T-cell (primary cell): ENCODE measurements at regions not wholly inside any gene's neighbourhood (a gene's known extent, or its start where the extent isn't known, plus 50 kb on each side); places are given as distances from the start of the nearest gene placed in this dataset.

Source experiments
- ATAC-seq, 4 experiments: fragments of 200-7000 bp in 3 of 4; fragments of 150-1000 bp in 1 of 4; cut with Tn5 transposase; replicated peaks in 1 of 4; 1 replicate in 3 of 4; 2 replicates in 1 of 4; pipeline ENCODE4 v1.10.0; 2021; ENCODE audit warnings: moderate library complexity in 3 of 4, mild to moderate bottlenecking in 2 of 4, moderate number of reproducible peaks in 1 of 4
- CTCF ChIA-PET, 2 donors: fragments of 300-600 bp; sonication (Branson Sonifier 250); formaldehyde crosslinking; loops; one replicate each; lab custom pipeline; 2022; ENCODE audit warnings: antibody characterized with exemption in 2 of 2; lab: Charles Lee
- POLR2A ChIA-PET, 2 donors: fragments of 300-600 bp; sonication (Branson Sonifier 250); formaldehyde crosslinking; loops; one replicate each; lab custom pipeline; 2022; ENCODE audit warnings: antibody characterized with exemption in 2 of 2; lab: Charles Lee
- DNase-seq, 35 experiments: peaks; one replicate each; pipeline versions ENCODE4 v3.0.0 to v3.0.0-alpha.2; 2013 to 2023
- H3K27ac ChIP-seq: one replicate; pipeline ENCODE4 v1.5.1; 2013; ENCODE audit warnings: low read length
- H3K27me3 ChIP-seq, 2 experiments: replicated peaks in 1 of 2; 1 replicate in 1 of 2; 2 replicates in 1 of 2; pipeline versions ENCODE4 v1.6.1 to v1.7.0; 2013; ENCODE audit warnings: low read length in 1 of 2, mixed read lengths in 1 of 2; ENCODE audit not compliant: control insufficient read depth in 2 of 2, insufficient read depth in 2 of 2; ENCODE audit errors: extremely low read depth in 1 of 2
- H3K36me3 ChIP-seq, 2 donors: 1 replicate in 1 of 2; 2 replicates in 1 of 2; pipeline versions ENCODE4 v1.6.1 to v1.7.0; 2013; ENCODE audit warnings: low read length in 1 of 2; ENCODE audit not compliant: control insufficient read depth in 2 of 2, insufficient read depth in 1 of 2; ENCODE audit errors: extremely low read depth in 1 of 2
- H3K4me1 ChIP-seq, 2 experiments: 1 replicate in 1 of 2; 2 replicates in 1 of 2; pipeline versions ENCODE4 v1.6.1 to v1.7.0; 2013; ENCODE audit warnings: low read length in 2 of 2, mixed read lengths in 1 of 2; ENCODE audit not compliant: insufficient read depth in 2 of 2, control insufficient read depth in 1 of 2; ENCODE audit errors: extremely low read depth in 1 of 2
- H3K4me3 ChIP-seq, 2 donors: 1 replicate in 1 of 2; 2 replicates in 1 of 2; pipeline versions ENCODE4 v1.5.1 to v1.7.0; 2013; ENCODE audit warnings: mild to moderate bottlenecking in 2 of 2, low read length in 1 of 2, moderate library complexity in 1 of 2; ENCODE audit not compliant: control insufficient read depth in 1 of 2; ENCODE audit errors: extremely low read depth in 1 of 2
- H3K9me3 ChIP-seq: 2 replicates; pipeline ENCODE4 v1.7.0; 2013
- H3K27ac Mint-ChIP-seq, 2 donors: one replicate each; pipeline ENCODE4 v1.8.0; 2020 to 2021; ENCODE audit warnings: mild to moderate bottlenecking in 2 of 2, mixed read lengths in 2 of 2
- H3K27me3 Mint-ChIP-seq, 2 donors: one replicate each; pipeline ENCODE4 v1.8.0; 2021 to 2022; ENCODE audit warnings: mixed read lengths in 2 of 2
- H3K36me3 Mint-ChIP-seq: one replicate; pipeline ENCODE4 v1.8.0; 2021; ENCODE audit warnings: mixed read lengths
- H3K4me1 Mint-ChIP-seq, 3 donors: one replicate each; pipeline ENCODE4 v1.8.0; 2020 to 2022; ENCODE audit warnings: mixed read lengths in 3 of 3, mild to moderate bottlenecking in 1 of 3
- H3K4me3 Mint-ChIP-seq, 3 donors: one replicate each; pipeline ENCODE4 v1.8.0; 2020 to 2022; ENCODE audit warnings: mild to moderate bottlenecking in 3 of 3, mixed read lengths in 3 of 3, moderate library complexity in 3 of 3
- H3K9me3 Mint-ChIP-seq, 3 donors: one replicate each; pipeline ENCODE4 v1.8.0; 2020 to 2022; ENCODE audit warnings: mixed read lengths in 3 of 3
- WGBS: methylation state at CpG from one replicate; pipeline ENCODE4 v1.1.5; 2013; ENCODE audit warnings: missing lambda C conversion rate; ENCODE audit not compliant: insufficient coverage; 5-methylcytosine and 5-hydroxymethylcytosine counted together

GRCh38 chr3:30470496-30470895, 135.9 kb upstream of the TGFBR2 start:
- ChIA-PET POLR2A (no interaction called here), CTCF (no interaction called here)
- H3K27ac Mint-ChIP-seq: no peak overlapping the region
- WGBS: no CpG with 5 or more reads among the region's 2 CpGs
- no peaks in the 10 kb centered on the region for H3K27me3 ChIP-seq
- ATAC-seq (no peak), DNase-seq (no peak)
- H3K4me1 ChIP-seq: peaks cover 0 to 15% of the 10 kb centered on the region in 2 experiments
- H3K9me3 Mint-ChIP-seq: no peaks in the 10 kb centered on the region
- no peaks in the 10 kb centered on the region for H3K36me3 Mint-ChIP-seq
- no peaks in the 10 kb centered on the region for H3K36me3 ChIP-seq
- H3K4me1 Mint-ChIP-seq: peaks cover 21 to 24% (median 21%) of the 10 kb centered on the region in 3 donors
- no peaks in the 10 kb centered on the region for H3K27me3 Mint-ChIP-seq
- H3K4me3 ChIP-seq: no peak overlapping the region
- H3K27ac ChIP-seq: no peak overlapping the region
- no peaks in the 10 kb centered on the region for H3K9me3 ChIP-seq
- H3K4me3 Mint-ChIP-seq: no peak overlapping the region

- no peaks in the 10 kb centered on the region for H3K36me3 ChIP-seq
- H3K27me3 ChIP-seq: no peaks in the 10 kb centered on the region
- no peak overlapping the region for H3K4me3 ChIP-seq
- Mint-ChIP-seq H3K36me3 (no peaks in the 10 kb centered on the region), H3K9me3 (no peaks in the 10 kb centered on the region), H3K27ac (no peak overlapping the region), H3K27me3 (no peaks in the 10 kb centered on the region), H3K4me1 (peaks cover 22 to 29% (median 22%) of the 10 kb centered on the region in 3 donors), H3K4me3 (no peak overlapping the region)
- H3K27ac ChIP-seq: no peak overlapping the region
- ChIA-PET CTCF (no interaction called here), POLR2A (no interaction called here)
- DNase-seq: no peak
- WGBS: no CpG with 5 or more reads among the region's 2 CpGs
- peaks cover 0 to 16% of the 10 kb centered on the region in 2 experiments for H3K4me1 ChIP-seq
- ATAC-seq: no peak
- no peaks in the 10 kb centered on the region for H3K9me3 ChIP-seq
Measured at GRCh38 chr3:30471066-30471465, 135.3 kb upstream of the TGFBR2 start.

- POLR2A ChIA-PET: no interaction called here
Measured at GRCh38 chr3:30471796-30472489, 134.5 kb upstream of the TGFBR2 start.

GRCh38 chr3:30473374-30474051, 132.9 kb upstream of the TGFBR2 start:
- ChIA-PET POLR2A (interaction anchor here in 1 of 2 donors (0.7 kb wide), 1 partner anchor 144 kb away, joined by 6 read pairs; no protein-coding TSS in a partner anchor), CTCF (interaction anchor here (0.6 to 1.2 kb wide), 2 partner anchors 17 to 19 kb away, joined by 3 to 5 read pairs; no protein-coding TSS in a partner anchor)
- Mint-ChIP-seq H3K27me3 (no peaks in the 10 kb centered on the region), H3K9me3 (no peaks in the 10 kb centered on the region), H3K4me3 (no peak overlapping the region), H3K36me3 (no peaks in the 10 kb centered on the region), H3K27ac (no peak overlapping the region), H3K4me1 (peaks cover 27 to 46% (median 28%) of the 10 kb centered on the region in 3 donors)
- Histone ChIP-seq H3K4me1 (peaks cover 0 to 16% of the 10 kb centered on the region in 2 experiments), H3K27me3 (no peaks in the 10 kb centered on the region), H3K4me3 (no peak overlapping the region), H3K27ac (no peak overlapping the region), H3K9me3 (no peaks in the 10 kb centered on the region), H3K36me3 (no peaks in the 10 kb centered on the region)
- 90% methylated on average over 1 of the region's 3 CpGs for WGBS
- no peak for ATAC-seq
- DNase-seq: no peak

More at GRCh38 chr3:30471796-30472489, 134.5 kb upstream of the TGFBR2 start:
- peaks cover 0 to 16% of the 10 kb centered on the region in 2 experiments for H3K4me1 ChIP-seq
- CTCF ChIA-PET: no interaction called here
- H3K36me3 Mint-ChIP-seq: no peaks in the 10 kb centered on the region
- H3K27ac ChIP-seq: no peak overlapping the region
- H3K27ac Mint-ChIP-seq: no peak overlapping the region
- no peak overlapping the region for H3K4me3 ChIP-seq
- ATAC-seq (no peak), DNase-seq (no peak)
- H3K9me3 ChIP-seq: no peaks in the 10 kb centered on the region
- peaks cover 22 to 30% (median 22%) of the 10 kb centered on the region in 3 donors for H3K4me1 Mint-ChIP-seq
- H3K27me3 ChIP-seq: no peaks in the 10 kb centered on the region
- H3K4me3 Mint-ChIP-seq: no peak overlapping the region
- H3K9me3 Mint-ChIP-seq: no peaks in the 10 kb centered on the region
- H3K36me3 ChIP-seq: no peaks in the 10 kb centered on the region
- no peaks in the 10 kb centered on the region for H3K27me3 Mint-ChIP-seq

GRCh38 chr3:30474371-30474770, 132.0 kb upstream of the TGFBR2 start:
- H3K36me3 ChIP-seq: no peaks in the 10 kb centered on the region
- no peak overlapping the region for H3K27ac ChIP-seq
- no peaks in the 10 kb centered on the region for H3K9me3 Mint-ChIP-seq
- no peaks in the 10 kb centered on the region for H3K9me3 ChIP-seq
- no peak overlapping the region for H3K4me3 ChIP-seq
- POLR2A ChIA-PET: no interaction called here
- peaks cover 0 to 16% of the 10 kb centered on the region in 2 experiments for H3K4me1 ChIP-seq
- no peaks in the 10 kb centered on the region for H3K27me3 Mint-ChIP-seq
- H3K27me3 ChIP-seq: no peaks in the 10 kb centered on the region
- peaks cover 27 to 46% (median 28%) of the 10 kb centered on the region in 3 donors for H3K4me1 Mint-ChIP-seq
- no peaks in the 10 kb centered on the region for H3K36me3 Mint-ChIP-seq
- ATAC-seq (no peak), DNase-seq (no peak)
- H3K4me3 Mint-ChIP-seq: no peak overlapping the region
- CTCF ChIA-PET: interaction anchor here (0.9 to 1.2 kb wide), 3 partner anchors 20 to 155 kb away, joined by 3 read pairs; no protein-coding TSS in a partner anchor
- no peak overlapping the region for H3K27ac Mint-ChIP-seq
- WGBS: no CpG with 5 or more reads among the region's 1 CpG

GRCh38 chr3:30475038-30475808, 131.2 kb upstream of the TGFBR2 start:
- H3K27ac Mint-ChIP-seq: peak overlapping the region in 1 of 2 donors; percentile 26
- H3K4me1 ChIP-seq: peaks cover 0 to 16% of the 10 kb centered on the region in 2 experiments
- WGBS: 60% methylated on average over 1 of the region's 5 CpGs
- peak in 22 of 35 experiments; percentile 1 to 50 (median 14) for DNase-seq
- peaks cover 27 to 44% (median 28%) of the 10 kb centered on the region in 3 donors for H3K4me1 Mint-ChIP-seq
- POLR2A ChIA-PET: interaction anchor here in 1 of 2 donors (0.7 kb wide), 2 partner anchors 81 to 172 kb away, joined by 3 read pairs; no protein-coding TSS in a partner anchor
- no peaks in the 10 kb centered on the region for H3K36me3 Mint-ChIP-seq
- no peaks in the 10 kb centered on the region for H3K27me3 Mint-ChIP-seq
- H3K4me3 Mint-ChIP-seq: peak overlapping the region in 1 of 3 donors; percentile 5
- ATAC-seq: peak; percentile 70 to 98 (median 83)
- H3K27me3 ChIP-seq: no peaks in the 10 kb centered on the region
- H3K4me3 ChIP-seq: no peak overlapping the region
- H3K36me3 ChIP-seq: no peaks in the 10 kb centered on the region
- H3K9me3 ChIP-seq: no peaks in the 10 kb centered on the region
- no peak overlapping the region for H3K27ac ChIP-seq
- H3K9me3 Mint-ChIP-seq: no peaks in the 10 kb centered on the region
- CTCF ChIA-PET: interaction anchor here in 1 of 2 donors (0.9 to 1.2 kb wide), 2 partner anchors 154 to 155 kb away, joined by 3 read pairs; no protein-coding TSS in a partner anchor
